Cerebellar nuclear complex (tissue), 1 donor: ENCODE measurements at regions not wholly inside any gene's neighbourhood (a gene's known extent, or its start where the extent isn't known, plus 50 kb on each side); places are given as distances from the start of the nearest gene placed in this dataset.

Source experiments
- DNase-seq, 2 experiments: peaks; one replicate each; lab custom pipeline; 2025; lab: John Stamatoyannopoulos, UW

- no peak for DNase-seq
These were observed 505.9 kb downstream of the SI start for GRCh38 chr3:164572436-164572835.

- DNase-seq, result no peak
These were observed 527.4 kb downstream of the SI start for GRCh38 chr3:164550857-164551256.

- no peak for DNase-seq
These were observed 539.1 kb downstream of the SI start for GRCh38 chr3:164539215-164539614.

GRCh38 chr3:164537485-164537884, 540.8 kb downstream of the SI start:
- no peak for DNase-seq

- no peak for DNase-seq
These were observed 545.0 kb downstream of the SI start for GRCh38 chr3:164533275-164533674.

- no peak for DNase-seq
These were observed 552.0 kb downstream of the SI start for GRCh38 chr3:164526250-164526649.

- DNase-seq, result no peak
These were observed 554.1 kb downstream of the SI start for GRCh38 chr3:164524201-164524600.

- no peak for DNase-seq
These were observed 556.1 kb downstream of the SI start for GRCh38 chr3:164522073-164522763.

GRCh38 chr3:164521644-164522043, 556.7 kb downstream of the SI start:
- no peak for DNase-seq

GRCh38 chr3:164521139-164521538, 557.2 kb downstream of the SI start:
- no peak for DNase-seq

- no peak for DNase-seq
These were observed 563.0 kb downstream of the SI start for GRCh38 chr3:164515256-164515655.

- no peak for DNase-seq
These were observed 563.7 kb downstream of the SI start for GRCh38 chr3:164514576-164514975.

- DNase-seq, result no peak
These were observed 570.4 kb downstream of the SI start for GRCh38 chr3:164507886-164508285.

- no peak for DNase-seq
These were observed 579.4 kb downstream of the SI start for GRCh38 chr3:164498917-164499316.

- DNase-seq, result no peak
These were observed 589.4 kb downstream of the SI start for GRCh38 chr3:164488893-164489292.

GRCh38 chr3:164486150-164486549, 592.1 kb downstream of the SI start:
- DNase-seq, result no peak

GRCh38 chr3:164479978-164480377, 598.3 kb downstream of the SI start:
- no peak for DNase-seq

- DNase-seq, result no peak
These were observed 598.9 kb downstream of the SI start for GRCh38 chr3:164479406-164479805.

- no peak for DNase-seq
These were observed 600.0 kb downstream of the SI start for GRCh38 chr3:164478323-164478722.

- no peak for DNase-seq
These were observed 600.9 kb downstream of the SI start for GRCh38 chr3:164477403-164477802.

- no peak for DNase-seq
These were observed 601.7 kb downstream of the SI start for GRCh38 chr3:164476631-164477030.

- no peak for DNase-seq
These were observed 607.8 kb downstream of the SI start for GRCh38 chr3:164470471-164470870.

GRCh38 chr3:164468055-164468454, 610.2 kb downstream of the SI start:
- DNase-seq, result no peak

- DNase-seq, result no peak
These were observed 611.3 kb downstream of the SI start for GRCh38 chr3:164467007-164467406.
